ENCODE measurements at regions not wholly inside any gene's neighbourhood (a gene's known extent, or its start where the extent isn't known, plus 50 kb on each side); places are given as distances from the start of the nearest gene placed in this dataset.
A peak's percentile ranks its signal among the peaks of the same experiment; 100 is the strongest.

- no peak for DNase-seq (ENCODE audit: extremely low spot score)
- TF ChIP-seq, protein P1, sequence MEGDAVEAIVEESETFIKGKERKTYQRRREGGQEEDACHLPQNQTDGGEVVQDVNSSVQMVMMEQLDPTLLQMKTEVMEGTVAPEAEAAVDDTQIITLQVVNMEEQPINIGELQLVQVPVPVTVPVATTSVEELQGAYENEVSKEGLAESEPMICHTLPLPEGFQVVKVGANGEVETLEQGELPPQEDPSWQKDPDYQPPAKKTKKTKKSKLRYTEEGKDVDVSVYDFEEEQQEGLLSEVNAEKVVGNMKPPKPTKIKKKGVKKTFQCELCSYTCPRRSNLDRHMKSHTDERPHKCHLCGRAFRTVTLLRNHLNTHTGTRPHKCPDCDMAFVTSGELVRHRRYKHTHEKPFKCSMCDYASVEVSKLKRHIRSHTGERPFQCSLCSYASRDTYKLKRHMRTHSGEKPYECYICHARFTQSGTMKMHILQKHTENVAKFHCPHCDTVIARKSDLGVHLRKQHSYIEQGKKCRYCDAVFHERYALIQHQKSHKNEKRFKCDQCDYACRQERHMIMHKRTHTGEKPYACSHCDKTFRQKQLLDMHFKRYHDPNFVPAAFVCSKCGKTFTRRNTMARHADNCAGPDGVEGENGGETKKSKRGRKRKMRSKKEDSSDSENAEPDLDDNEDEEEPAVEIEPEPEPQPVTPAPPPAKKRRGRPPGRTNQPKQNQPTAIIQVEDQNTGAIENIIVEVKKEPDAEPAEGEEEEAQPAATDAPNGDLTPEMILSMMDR (IDR thresholded peaks at IDR 0.05; ENCODE audit: control extremely low read depth, extremely low read depth, low read depth, missing control alignments): no peak
- POLR2A ChIA-PET: no interaction called here
- CTCF ChIA-PET: interaction anchor here (1.0 to 1.6 kb wide), 3 partner anchors 8 to 44 kb away, joined by 3 to 4 read pairs (median 3); no protein-coding TSS in a partner anchor
These were observed 63.2 kb upstream of the EXOC6 start for GRCh38 chr10:92785118-92785517.

GRCh38 chr10:92787557-92788152, 60.7 kb upstream of the EXOC6 start:
- ChIA-PET POLR2A (interaction anchor here (0.6 kb wide), 1 partner anchor 137 kb away, joined by 7 read pairs; no protein-coding TSS in a partner anchor), CTCF (interaction anchor here (1.1 to 1.9 kb wide), 3 partner anchors 8 to 55 kb away, joined by 3 to 5 read pairs (median 4); no protein-coding TSS in a partner anchor)
- TF ChIP-seq, protein P1 (IDR thresholded peaks at IDR 0.05; ENCODE audit: control extremely low read depth, extremely low read depth, low read depth, missing control alignments): no peak

DNA sequence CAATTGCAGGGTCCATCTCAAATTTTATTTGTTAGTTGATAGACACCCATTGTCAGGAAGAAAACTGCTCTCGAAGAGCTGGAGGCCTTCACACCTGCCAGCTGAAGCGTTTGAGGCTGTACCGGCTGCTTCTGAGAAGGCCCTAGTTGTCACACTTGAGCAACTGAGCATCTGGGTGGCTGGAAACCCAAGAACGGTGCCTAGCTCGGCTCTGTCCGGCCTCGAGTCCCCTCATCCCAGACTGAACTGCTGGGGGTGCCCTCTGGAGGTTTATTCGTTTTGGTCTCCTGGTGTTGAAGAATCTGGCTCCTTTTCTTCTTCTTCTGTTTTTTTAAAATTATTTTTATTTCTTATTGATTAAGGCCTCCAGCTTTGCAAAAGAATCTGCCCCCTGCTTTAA, 59.3 kb upstream of the EXOC6 start:
- CTCF ChIA-PET: interaction anchor here (1.4 to 1.9 kb wide), 2 partner anchors 13 to 54 kb away, joined by 4 to 5 read pairs; no protein-coding TSS in a partner anchor

More at GRCh38 chr10:92787557-92788152, 60.7 kb upstream of the EXOC6 start:
- DNase-seq (ENCODE audit: extremely low spot score): no peak

DNA sequence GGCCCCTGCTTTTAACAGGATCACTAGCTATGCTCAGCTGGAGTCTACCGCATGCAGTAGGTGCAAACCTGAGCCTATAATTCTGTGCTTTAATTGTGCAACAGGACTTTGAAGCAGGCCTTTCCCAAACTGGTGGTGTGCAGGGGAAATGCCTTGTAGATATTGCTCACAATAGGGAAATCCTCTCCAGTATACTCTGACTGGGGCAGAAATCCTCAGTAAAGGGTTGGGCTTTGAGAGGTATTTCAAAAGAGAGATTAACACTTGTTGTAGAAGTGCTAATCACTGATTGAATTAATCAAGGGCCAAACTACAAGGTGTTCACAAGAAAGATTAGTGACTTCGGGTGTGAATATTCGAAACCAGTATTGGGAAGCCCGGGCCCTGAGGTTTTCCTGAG, 58.5 kb upstream of the EXOC6 start:
- no peak for DNase-seq (ENCODE audit: extremely low spot score)
- TF ChIP-seq, protein P1 (IDR thresholded peaks at IDR 0.05; ENCODE audit: control extremely low read depth, extremely low read depth, low read depth, missing control alignments): no peak
- POLR2A ChIA-PET: no interaction called here
- CTCF ChIA-PET: interaction anchor here (1.4 to 1.9 kb wide), 2 partner anchors 12 to 53 kb away, joined by 4 to 5 read pairs; no protein-coding TSS in a partner anchor

More for the DNA sequence above, 59.3 kb upstream of the EXOC6 start:
- no peak for DNase-seq (ENCODE audit: extremely low spot score)
- TF ChIP-seq, protein P1 (IDR thresholded peaks at IDR 0.05; ENCODE audit: control extremely low read depth, extremely low read depth, low read depth, missing control alignments): no peak
- POLR2A ChIA-PET: no interaction called here

DNA sequence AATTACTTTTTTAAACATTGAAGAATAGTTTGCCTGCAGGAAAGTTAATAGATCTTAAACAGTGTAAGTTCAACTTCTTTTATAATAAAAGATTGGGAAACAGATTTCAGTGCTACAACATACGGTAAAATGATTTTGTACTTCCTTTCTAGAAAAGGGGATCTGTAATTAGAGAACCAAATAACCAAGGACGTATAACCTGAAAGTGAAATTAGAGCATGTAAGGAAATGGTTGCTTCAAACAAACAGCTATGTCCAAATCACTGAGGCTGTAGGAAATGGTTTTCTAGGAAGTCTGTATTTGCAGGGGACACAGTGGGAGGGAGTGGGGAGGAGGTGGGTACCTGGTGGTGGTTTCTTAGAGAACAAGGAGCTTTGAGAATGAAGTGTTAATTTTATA, 57.9 kb upstream of the EXOC6 start:
- ChIA-PET CTCF (interaction anchor here (1.1 to 1.4 kb wide), 2 partner anchors 11 to 273 kb away, joined by 3 read pairs; no protein-coding TSS in a partner anchor), POLR2A (interaction anchor here (0.7 kb wide), 1 partner anchor 9 kb away, joined by 5 read pairs; no protein-coding TSS in a partner anchor)
- peak; percentile 20 for DNase-seq (ENCODE audit: extremely low spot score)
- TF ChIP-seq, protein P1 (IDR thresholded peaks at IDR 0.05; ENCODE audit: control extremely low read depth, extremely low read depth, low read depth, missing control alignments): no peak

DNA sequence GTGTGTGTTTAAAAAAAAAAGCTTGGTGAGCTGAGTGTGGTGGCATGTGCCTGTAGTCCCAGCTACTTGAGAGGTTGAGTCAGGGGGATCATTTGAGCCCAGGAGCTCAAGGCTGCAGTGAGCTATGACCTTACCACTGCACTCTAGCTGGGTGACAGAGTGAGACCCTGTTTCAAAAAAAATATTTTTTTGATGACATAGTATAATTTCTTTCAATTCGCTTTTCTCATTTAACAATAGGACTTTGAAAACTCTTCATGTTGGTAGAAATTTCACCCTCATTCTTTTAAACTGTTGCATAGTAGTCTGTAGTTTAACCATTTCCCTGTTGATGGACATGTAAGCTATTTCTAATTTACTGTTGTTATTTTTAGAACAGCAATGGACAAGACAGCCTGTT, 55.7 kb upstream of the EXOC6 start:
- TF ChIP-seq, protein P1 (IDR thresholded peaks at IDR 0.05; ENCODE audit: control extremely low read depth, extremely low read depth, low read depth, missing control alignments): no peak
- CTCF ChIA-PET: no interaction called here
- DNase-seq (ENCODE audit: extremely low spot score): no peak
- POLR2A ChIA-PET: no interaction called here
